ENCODE measurements at regions not wholly inside any gene's neighbourhood (a gene's known extent, or its start where the extent isn't known, plus 50 kb on each side); places are given as distances from the start of the nearest gene placed in this dataset.
"Not testable (repeated sequence)": the region's sequence is repeated elsewhere in the genome, so short reads cannot be mapped to it uniquely, and the experiment has no call there.

GRCh38 chr3:27661797-27662196 is 60.3 kb downstream of the EOMES start:
- no peak for DNase-seq (ENCODE audit: low read depth)

GRCh38 chr3:27659279-27660021 is 62.7 kb downstream of the EOMES start:
- peak; percentile 27 for DNase-seq (ENCODE audit: low read depth)

GRCh38 chr3:27658741-27659140 is 63.4 kb downstream of the EOMES start:
- DNase-seq (ENCODE audit: low read depth) = no peak

- DNase-seq (ENCODE audit: low read depth) = no peak
Measured at GRCh38 chr3:27657871-27658270, 64.3 kb downstream of the EOMES start.

- no peak for DNase-seq (ENCODE audit: low read depth)
Measured at GRCh38 chr3:27657404-27657803, 64.7 kb downstream of the EOMES start.

- no peak for DNase-seq (ENCODE audit: low read depth)
Measured at GRCh38 chr3:27656790-27657189, 65.3 kb downstream of the EOMES start.

GRCh38 chr3:27655547-27655946 is 66.6 kb downstream of the EOMES start:
- DNase-seq (ENCODE audit: low read depth) = no peak

GRCh38 chr3:27653803-27654558 is 68.1 kb downstream of the EOMES start:
- no peak for DNase-seq (ENCODE audit: low read depth)

GRCh38 chr3:27649277-27649676 is 72.8 kb downstream of the EOMES start:
- no peak for DNase-seq (ENCODE audit: low read depth)

- no peak for DNase-seq (ENCODE audit: low read depth)
Measured at GRCh38 chr3:27646896-27647295, 75.2 kb downstream of the EOMES start.

- DNase-seq (ENCODE audit: low read depth) = no peak
Measured at GRCh38 chr3:27644941-27645340, 77.2 kb downstream of the EOMES start.

- no peak for DNase-seq (ENCODE audit: low read depth)
Measured at GRCh38 chr3:27643355-27643754, 78.8 kb downstream of the EOMES start.

GRCh38 chr3:27642796-27643195 is 79.3 kb downstream of the EOMES start:
- no peak for DNase-seq (ENCODE audit: low read depth)

- no peak for DNase-seq (ENCODE audit: low read depth)
Measured at GRCh38 chr3:27641888-27642601, 80.1 kb downstream of the EOMES start.

GRCh38 chr3:27641271-27641800 is 80.8 kb downstream of the EOMES start:
- DNase-seq (ENCODE audit: low read depth) = no peak

- DNase-seq (ENCODE audit: low read depth) = no peak
Measured at GRCh38 chr3:27639271-27639670, 82.9 kb downstream of the EOMES start.

GRCh38 chr3:27638594-27638993 is 83.5 kb downstream of the EOMES start:
- DNase-seq (ENCODE audit: low read depth) = no peak

GRCh38 chr3:27637346-27637995 is 84.7 kb downstream of the EOMES start:
- DNase-seq (ENCODE audit: low read depth) = no peak

GRCh38 chr3:27635006-27635405 is 87.1 kb downstream of the EOMES start:
- not testable (repeated sequence) for DNase-seq (ENCODE audit: low read depth)

GRCh38 chr3:27633224-27633545 is 88.9 kb downstream of the EOMES start:
- DNase-seq (ENCODE audit: low read depth) = no peak

GRCh38 chr3:27632431-27633223 is 89.5 kb downstream of the EOMES start:
- DNase-seq (ENCODE audit: low read depth) = peak; percentile 19
